ENCODE measurements at regions not wholly inside any gene's neighbourhood (a gene's known extent, or its start where the extent isn't known, plus 50 kb on each side); places are given as distances from the start of the nearest gene placed in this dataset.
"Not testable (repeated sequence)": the region's sequence is repeated elsewhere in the genome, so short reads cannot be mapped to it uniquely, and the experiment has no call there.

DNA sequence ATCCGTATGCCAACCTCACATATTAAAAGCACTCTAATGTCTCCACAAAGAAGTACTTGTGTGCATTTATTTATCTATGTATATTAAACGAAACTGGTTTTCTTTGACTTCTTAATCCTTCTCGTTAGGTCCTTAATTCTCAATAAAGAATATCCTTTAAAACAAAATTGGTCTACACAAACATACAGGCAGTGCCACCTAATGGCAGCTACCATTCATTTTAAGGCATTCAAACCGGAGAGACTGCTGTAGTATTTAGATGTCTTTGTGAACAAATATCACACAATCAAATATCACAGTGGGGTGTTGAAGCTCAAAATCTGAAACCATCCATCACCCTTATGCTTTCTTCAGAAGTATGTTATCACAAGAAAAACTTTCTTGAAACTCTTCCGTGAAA, 96.6 kb upstream of the IRAK1BP1 start:
- H4K20me1 ChIP-seq (ENCODE audit: control insufficient read depth, insufficient read depth, low read depth, low read length) = no peaks in the 10 kb centered on the region
- H3K27me3 ChIP-seq (ENCODE audit: control insufficient read depth, low read length) = no peaks in the 10 kb centered on the region
- no peaks in the 10 kb centered on the region for H3K79me2 ChIP-seq (ENCODE audit: control insufficient read depth, low read length)
- no peaks in the 10 kb centered on the region for H3K4me1 ChIP-seq (ENCODE audit: control insufficient read depth, low read length)
- no peak overlapping the region for H3K4me2 ChIP-seq (ENCODE audit: low read length)
- H3F3A ChIP-seq (ENCODE audit: control insufficient read depth, insufficient read depth) = no peaks in the 10 kb centered on the region
- H3K27ac ChIP-seq (ENCODE audit: low read depth, low read length) = no peak overlapping the region
- no peaks in the 10 kb centered on the region for H3K9me2 ChIP-seq (replicated peaks; ENCODE audit: control insufficient read depth, low read length)
- no peaks in the 10 kb centered on the region for H3K9me3 ChIP-seq (ENCODE audit: control insufficient read depth, insufficient read depth, low read length)
- no peaks in the 10 kb centered on the region for H3K36me3 ChIP-seq (ENCODE audit: control insufficient read depth, low read length)
- H3K4me3 ChIP-seq (ENCODE audit: low read length) = no peak overlapping the region
- TF ChIP-seq EZH2phosphoT487 (IDR thresholded peaks at IDR 0.05; ENCODE audit: borderline replicate concordance, low read length) = no peak
- TF ChIP-seq, protein P1, sequence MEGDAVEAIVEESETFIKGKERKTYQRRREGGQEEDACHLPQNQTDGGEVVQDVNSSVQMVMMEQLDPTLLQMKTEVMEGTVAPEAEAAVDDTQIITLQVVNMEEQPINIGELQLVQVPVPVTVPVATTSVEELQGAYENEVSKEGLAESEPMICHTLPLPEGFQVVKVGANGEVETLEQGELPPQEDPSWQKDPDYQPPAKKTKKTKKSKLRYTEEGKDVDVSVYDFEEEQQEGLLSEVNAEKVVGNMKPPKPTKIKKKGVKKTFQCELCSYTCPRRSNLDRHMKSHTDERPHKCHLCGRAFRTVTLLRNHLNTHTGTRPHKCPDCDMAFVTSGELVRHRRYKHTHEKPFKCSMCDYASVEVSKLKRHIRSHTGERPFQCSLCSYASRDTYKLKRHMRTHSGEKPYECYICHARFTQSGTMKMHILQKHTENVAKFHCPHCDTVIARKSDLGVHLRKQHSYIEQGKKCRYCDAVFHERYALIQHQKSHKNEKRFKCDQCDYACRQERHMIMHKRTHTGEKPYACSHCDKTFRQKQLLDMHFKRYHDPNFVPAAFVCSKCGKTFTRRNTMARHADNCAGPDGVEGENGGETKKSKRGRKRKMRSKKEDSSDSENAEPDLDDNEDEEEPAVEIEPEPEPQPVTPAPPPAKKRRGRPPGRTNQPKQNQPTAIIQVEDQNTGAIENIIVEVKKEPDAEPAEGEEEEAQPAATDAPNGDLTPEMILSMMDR (IDR thresholded peaks at IDR 0.05; ENCODE audit: low read depth, low read length, poor library complexity, severe bottlenecking) = no peak

DNA sequence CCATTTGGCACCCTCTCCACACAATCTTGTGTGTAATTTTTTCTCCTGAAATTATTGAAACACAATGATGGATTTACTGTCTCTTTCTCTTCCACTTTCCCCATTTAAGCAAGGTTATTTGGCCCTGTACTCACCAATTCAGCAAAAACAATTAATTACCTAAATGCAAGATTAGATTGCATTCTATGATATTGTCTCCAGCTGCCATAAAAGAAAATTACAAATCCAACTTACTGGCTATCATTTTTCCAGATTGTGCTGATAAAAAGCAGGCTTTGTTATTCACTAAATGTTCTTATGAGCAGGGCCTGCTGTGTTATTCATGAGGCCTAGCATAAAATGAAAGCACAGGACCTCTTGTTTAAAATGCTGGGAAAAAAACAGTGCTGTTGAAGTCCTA, 95.8 kb upstream of the IRAK1BP1 start:
- Histone ChIP-seq H3K4me3 (ENCODE audit: low read length) (no peak overlapping the region), H3K27me3 (ENCODE audit: control insufficient read depth, low read length) (no peaks in the 10 kb centered on the region), H4K20me1 (ENCODE audit: control insufficient read depth, insufficient read depth, low read depth, low read length) (no peaks in the 10 kb centered on the region), H3F3A (ENCODE audit: control insufficient read depth, insufficient read depth) (no peaks in the 10 kb centered on the region), H3K36me3 (ENCODE audit: control insufficient read depth, low read length) (no peaks in the 10 kb centered on the region), H3K27ac (ENCODE audit: low read depth, low read length) (no peak overlapping the region), H3K9me2 (replicated peaks; ENCODE audit: control insufficient read depth, low read length) (no peaks in the 10 kb centered on the region), H3K9me3 (ENCODE audit: control insufficient read depth, insufficient read depth, low read length) (no peaks in the 10 kb centered on the region), H3K79me2 (ENCODE audit: control insufficient read depth, low read length) (no peaks in the 10 kb centered on the region), H3K4me1 (ENCODE audit: control insufficient read depth, low read length) (no peaks in the 10 kb centered on the region), H3K4me2 (ENCODE audit: low read length) (no peak overlapping the region)
- TF ChIP-seq, protein P1 (IDR thresholded peaks at IDR 0.05; ENCODE audit: low read depth, low read length, poor library complexity, severe bottlenecking) = no peak
- no peak for TF ChIP-seq EZH2phosphoT487 (IDR thresholded peaks at IDR 0.05; ENCODE audit: borderline replicate concordance, low read length)

- Histone ChIP-seq H3K79me2 (ENCODE audit: control insufficient read depth, low read length) (no peaks in the 10 kb centered on the region), H3K4me2 (ENCODE audit: low read length) (no peak overlapping the region), H3K27ac (ENCODE audit: low read depth, low read length) (no peak overlapping the region), H3K4me3 (ENCODE audit: low read length) (no peak overlapping the region), H3K4me1 (ENCODE audit: control insufficient read depth, low read length) (no peaks in the 10 kb centered on the region), H4K20me1 (ENCODE audit: control insufficient read depth, insufficient read depth, low read depth, low read length) (no peaks in the 10 kb centered on the region), H3K9me2 (replicated peaks; ENCODE audit: control insufficient read depth, low read length) (no peaks in the 10 kb centered on the region), H3F3A (ENCODE audit: control insufficient read depth, insufficient read depth) (no peaks in the 10 kb centered on the region), H3K36me3 (ENCODE audit: control insufficient read depth, low read length) (no peaks in the 10 kb centered on the region), H3K9me3 (ENCODE audit: control insufficient read depth, insufficient read depth, low read length) (no peaks in the 10 kb centered on the region), H3K27me3 (ENCODE audit: control insufficient read depth, low read length) (no peaks in the 10 kb centered on the region)
- TF ChIP-seq EZH2phosphoT487 (IDR thresholded peaks at IDR 0.05; ENCODE audit: borderline replicate concordance, low read length) = no peak
- TF ChIP-seq, protein P1 (IDR thresholded peaks at IDR 0.05; ENCODE audit: low read depth, low read length, poor library complexity, severe bottlenecking) = no peak
Measured at GRCh38 chr6:78781001-78781400, 86.3 kb upstream of the IRAK1BP1 start.

- H3K4me3 ChIP-seq (ENCODE audit: low read length); H3K9me3 ChIP-seq (ENCODE audit: control insufficient read depth, insufficient read depth, low read length); H3K9me2 ChIP-seq (replicated peaks; ENCODE audit: control insufficient read depth, low read length); H3K27me3 ChIP-seq (ENCODE audit: control insufficient read depth, low read length); H3K27ac ChIP-seq (ENCODE audit: low read depth, low read length); H3K36me3 ChIP-seq (ENCODE audit: control insufficient read depth, low read length); H3F3A ChIP-seq (ENCODE audit: control insufficient read depth, insufficient read depth); H3K4me1 ChIP-seq (ENCODE audit: control insufficient read depth, low read length); H3K79me2 ChIP-seq (ENCODE audit: control insufficient read depth, low read length); H3K4me2 ChIP-seq (ENCODE audit: low read length); H4K20me1 ChIP-seq (ENCODE audit: control insufficient read depth, insufficient read depth, low read depth, low read length): not testable (repeated sequence)
Measured at GRCh38 chr6:78783366-78783765, 84.0 kb upstream of the IRAK1BP1 start.

Data from DOHH2 (cell line).